GM19351 (cell line): ENCODE measurements at regions not wholly inside any gene's neighbourhood (a gene's known extent, or its start where the extent isn't known, plus 50 kb on each side); places are given as distances from the start of the nearest gene placed in this dataset.
"Not testable (repeated sequence)": the region's sequence is repeated elsewhere in the genome, so short reads cannot be mapped to it uniquely, and the experiment has no call there.

Experiments
- ATAC-seq: cut with Tn5 transposase; IDR thresholded peaks from one replicate; pipeline ENCODE4 v1.9.1; 2021; ENCODE audit warnings: mild to moderate bottlenecking, moderate library complexity; ENCODE audit not compliant: unreplicated experiment

DNA sequence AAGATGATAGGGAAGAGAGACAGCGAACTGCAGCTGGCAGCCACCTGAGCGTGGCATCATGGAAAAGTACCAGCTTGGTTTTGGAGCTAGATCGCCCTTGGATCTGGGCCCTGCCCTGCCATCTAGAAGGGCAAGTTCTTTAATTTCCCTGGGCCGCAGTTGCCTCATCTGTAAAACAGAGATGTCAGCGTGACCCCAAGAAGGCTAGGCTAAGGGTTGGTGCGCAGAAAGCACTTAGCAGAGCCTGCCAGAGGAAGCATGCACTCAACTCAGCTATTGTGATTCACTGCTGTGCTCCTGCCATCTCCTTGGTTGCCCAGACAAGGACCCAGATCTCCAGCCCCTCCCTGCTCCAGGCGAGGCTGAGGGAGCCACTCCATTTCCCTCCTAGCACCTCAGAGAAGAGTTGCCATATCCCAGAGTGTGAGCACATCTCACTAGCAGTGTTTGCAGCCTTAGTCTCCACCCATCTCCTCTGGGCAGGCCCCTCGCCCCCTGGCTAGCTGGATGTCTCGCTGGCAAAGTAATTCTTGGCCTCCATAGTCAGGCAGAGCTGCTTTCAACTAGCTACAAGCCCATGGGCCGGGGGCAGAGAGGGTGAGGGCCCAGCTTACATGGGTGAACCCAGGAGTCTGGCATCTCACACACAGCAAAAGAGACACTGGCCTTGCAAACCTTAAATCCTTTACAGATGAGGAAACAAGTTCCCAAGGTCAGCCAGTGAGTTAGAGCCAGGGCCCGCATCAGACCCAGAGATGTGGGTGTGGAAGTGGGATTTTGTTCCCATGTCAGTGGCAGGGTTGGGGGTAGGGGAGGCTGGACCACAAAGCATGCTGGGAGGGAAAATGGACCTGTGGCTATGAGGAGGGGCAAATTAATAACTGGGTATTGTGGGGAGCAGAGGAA is 280.7 kb upstream of the TLE3 start:
- ATAC-seq: no peak

GRCh38 chr15:70376929-70377691 is 279.4 kb upstream of the TLE3 start:
- no peak for ATAC-seq

DNA sequence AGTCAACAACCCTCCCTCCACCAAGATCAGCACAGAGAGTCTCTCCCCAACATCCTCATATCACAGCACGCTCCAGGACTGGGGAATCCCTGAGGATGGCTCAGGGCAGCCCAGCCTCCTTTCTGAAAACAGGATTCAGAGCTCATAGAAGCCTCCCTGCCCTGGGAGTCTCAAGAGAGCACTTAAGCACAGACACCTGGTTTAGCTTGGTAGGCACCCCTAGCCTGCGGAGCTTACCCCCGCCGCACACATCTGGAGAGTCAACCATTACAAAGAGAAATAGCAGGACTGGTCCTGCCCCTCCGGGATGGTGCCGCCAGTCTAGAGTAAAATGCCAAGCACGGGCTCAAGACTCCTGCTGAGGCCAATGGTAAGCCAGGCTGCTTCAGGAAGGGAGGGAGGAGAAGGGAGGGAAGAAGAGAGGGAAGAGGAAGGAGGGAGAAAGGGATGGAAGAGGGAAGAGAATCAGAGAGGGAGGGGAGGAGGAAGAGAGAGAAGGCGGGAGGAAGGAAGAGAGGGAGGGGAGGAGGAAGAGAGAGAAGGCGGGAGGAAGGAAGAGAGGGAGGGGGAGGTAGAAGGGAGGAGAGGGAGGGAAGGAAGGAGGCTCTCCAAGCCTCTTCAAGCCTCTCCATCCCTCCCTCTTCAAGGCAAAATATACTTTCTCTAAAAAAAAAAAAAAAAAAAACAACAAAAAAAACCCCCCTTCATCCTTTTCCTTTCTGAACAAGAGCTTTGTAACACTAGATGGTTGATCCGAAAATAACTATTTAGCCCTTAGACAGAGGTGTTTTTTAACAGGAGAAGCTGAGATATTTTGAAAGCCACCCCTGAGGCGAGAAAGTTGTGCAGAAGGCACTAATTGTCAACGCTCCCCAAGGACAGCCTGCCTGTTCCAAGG is 278.6 kb upstream of the TLE3 start:
- no peak for ATAC-seq

DNA sequence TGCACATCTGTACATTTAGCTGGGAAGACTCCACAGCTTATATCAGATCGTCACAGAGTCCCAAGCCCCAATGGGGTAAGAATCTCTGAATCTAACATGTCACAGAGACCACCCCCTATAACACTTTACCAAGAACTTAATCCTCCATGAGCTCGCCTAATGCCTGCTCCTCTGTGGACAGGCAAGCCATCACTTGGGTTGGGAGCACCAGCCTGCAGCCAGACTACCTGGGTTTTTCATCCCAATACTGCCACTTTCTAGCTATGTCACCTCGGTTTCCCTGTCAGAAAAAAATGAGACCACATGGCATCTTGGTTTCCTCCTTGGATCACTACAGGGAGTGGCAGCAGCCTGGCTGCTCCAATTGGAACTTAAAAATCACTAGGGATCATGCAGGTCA is 277.9 kb upstream of the TLE3 start:
- ATAC-seq: no peak

DNA sequence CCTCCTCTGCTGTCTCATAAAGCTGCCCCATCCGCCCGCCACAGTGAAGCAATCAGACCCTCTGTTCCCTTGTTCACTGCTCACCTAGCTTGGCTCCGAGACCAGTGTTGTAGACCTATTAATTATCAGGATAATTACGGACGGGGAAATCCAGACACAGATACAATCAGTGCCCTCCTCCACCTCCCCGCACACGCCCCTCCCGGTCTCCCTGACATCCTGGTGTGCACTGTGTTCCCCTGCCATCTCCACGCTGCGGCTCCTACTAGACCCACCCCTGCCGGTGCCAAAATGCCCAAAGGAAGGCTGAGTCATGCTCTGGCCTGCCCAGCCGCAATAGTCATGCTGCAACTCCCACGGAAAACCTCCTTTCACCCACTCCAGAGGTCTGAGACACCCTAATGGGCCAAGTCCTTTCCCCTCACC is 277.3 kb upstream of the TLE3 start:
- no peak for ATAC-seq

GRCh38 chr15:70374096-70374495 is 276.4 kb upstream of the TLE3 start:
- no peak for ATAC-seq

DNA sequence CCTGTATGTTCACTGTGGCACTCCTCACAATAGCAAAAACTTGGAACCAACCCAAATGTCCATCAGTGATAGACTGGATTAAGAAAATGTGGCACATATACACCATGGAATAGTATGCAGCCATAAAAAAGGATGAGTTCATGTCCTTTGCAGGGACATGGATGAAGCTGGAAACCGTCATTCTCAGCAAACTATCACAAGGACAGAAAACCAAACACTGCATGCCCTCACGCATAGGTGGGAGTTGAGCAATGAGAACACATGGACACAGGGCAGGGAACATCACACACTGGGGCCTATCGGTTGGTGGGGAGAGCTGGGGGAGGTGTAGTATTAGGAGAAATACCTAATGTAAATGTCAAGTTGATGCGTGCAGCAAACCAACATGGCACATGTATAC is 275.7 kb upstream of the TLE3 start:
- ATAC-seq: not testable (repeated sequence)

DNA sequence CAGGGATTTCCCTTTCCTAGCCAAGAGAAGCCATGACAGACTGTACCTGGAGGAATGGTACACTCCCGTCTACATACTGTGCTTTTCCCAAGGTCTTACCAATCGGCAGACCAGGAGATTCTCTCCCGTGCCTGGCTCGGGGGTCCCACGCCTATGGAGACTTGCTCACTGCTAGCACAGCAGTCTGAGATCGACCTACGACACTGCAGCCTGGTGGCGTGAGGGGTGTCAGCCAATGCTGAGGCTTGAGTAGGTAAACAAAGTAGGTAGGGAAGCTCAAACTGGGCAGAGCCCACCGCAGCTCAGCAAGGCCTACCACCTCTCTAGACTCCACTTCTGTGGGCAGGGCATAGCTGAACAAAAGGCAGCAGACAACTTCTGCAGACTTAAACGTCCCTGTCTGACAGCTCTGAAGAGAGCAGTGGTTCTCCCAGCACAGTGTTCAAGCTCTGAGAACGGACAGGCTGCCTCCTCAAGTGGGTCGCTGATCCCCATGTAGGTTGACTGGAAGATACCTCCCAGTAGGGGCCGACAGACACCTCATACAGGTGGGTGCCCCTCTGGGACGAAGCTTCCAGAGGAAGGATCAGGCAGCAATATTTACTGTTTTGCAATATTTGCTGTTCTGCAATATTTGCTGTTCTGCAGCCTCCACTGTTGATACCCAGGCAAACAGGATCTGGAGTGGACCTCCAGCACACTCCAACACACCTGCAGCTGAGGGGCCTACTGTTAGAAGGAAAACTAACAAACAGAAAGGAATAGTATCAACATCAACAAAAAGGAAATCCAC is 270.4 kb upstream of the TLE3 start:
- ATAC-seq: not testable (repeated sequence)

DNA sequence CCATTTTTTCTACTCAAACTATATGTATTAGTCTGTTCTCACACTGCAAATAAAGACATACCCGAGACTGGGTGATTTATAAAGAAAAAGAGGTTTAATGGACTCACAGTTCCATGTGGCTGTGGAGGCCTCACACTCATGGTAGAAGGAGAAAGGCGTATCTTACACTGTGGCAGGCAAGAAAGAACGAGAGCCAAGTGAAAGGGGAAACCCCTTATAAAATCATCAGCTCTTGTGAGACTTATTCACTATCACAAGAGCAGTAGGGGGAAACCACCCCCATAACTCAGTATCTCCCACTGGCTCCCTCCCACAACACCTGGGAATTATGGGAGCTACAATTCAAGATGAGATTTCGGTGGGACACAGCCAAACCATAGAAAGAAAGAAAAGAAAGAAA is 266.3 kb upstream of the TLE3 start:
- not testable (repeated sequence) for ATAC-seq

GRCh38 chr15:70362886-70363285 is 265.2 kb upstream of the TLE3 start:
- ATAC-seq: no peak

DNA sequence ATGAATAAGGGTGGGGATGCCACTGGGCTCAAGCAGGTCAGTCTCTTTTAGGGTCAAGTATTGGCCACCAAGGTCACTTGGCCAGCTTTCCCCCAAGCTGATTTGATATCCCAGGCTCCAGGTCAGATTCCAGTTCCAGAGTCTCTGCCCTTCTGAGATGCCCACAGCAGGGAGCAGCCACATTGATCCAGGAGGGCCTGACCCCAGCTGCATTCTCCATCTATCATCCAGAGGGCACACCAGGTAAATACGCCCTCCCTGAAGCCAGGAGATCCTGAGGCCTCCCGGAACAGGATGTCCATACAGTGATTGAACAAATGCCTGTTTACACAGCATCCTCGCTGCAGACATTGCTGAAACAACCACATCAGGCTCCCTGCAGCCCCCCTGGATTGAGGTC is 264.6 kb upstream of the TLE3 start:
- ATAC-seq: no peak

- no peak for ATAC-seq
Measured at GRCh38 chr15:70361891-70362290, 264.2 kb upstream of the TLE3 start.

DNA sequence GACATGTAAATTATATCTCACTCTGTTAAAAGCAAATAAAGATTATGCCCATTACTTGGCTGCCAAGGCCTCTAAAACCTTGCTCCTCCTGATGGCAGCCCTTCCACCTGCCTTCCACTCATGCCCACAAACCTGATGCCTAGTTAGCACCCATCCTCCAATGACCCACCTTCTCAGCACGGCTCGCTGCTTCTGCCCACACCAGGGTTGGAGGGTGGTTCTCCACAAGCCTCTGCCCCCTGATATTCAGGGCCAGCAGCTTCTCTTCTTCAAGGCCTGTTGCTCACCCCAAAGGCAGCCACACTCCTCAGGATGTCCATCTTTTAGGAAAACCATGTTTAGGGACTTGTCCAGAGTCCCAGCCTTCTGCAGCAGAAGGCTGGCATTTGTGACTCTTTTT is 263.4 kb upstream of the TLE3 start:
- ATAC-seq: no peak

GRCh38 chr15:70358871-70359647 is 261.3 kb upstream of the TLE3 start:
- no peak for ATAC-seq

GRCh38 chr15:70358011-70358819 is 260.5 kb upstream of the TLE3 start:
- no peak for ATAC-seq

DNA sequence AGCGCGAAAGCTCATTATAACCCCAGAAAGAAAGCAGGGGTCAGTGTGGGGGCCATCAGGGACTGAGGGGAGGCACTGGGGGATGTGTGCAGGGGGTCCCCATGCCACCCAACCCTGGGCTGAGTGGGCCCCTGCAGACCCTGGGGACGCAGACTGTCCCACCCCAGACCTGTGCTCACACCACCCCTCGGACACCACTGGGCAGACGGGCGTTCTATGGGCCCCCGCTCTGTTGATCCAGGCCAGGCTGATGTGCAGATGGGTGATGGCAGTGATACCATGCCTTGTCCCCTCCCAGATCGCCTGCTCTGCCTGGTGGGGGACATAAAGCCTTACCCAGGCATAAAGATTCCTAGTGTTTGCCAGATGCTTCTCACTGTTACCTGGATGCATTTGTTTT is 259.7 kb upstream of the TLE3 start:
- no peak for ATAC-seq

DNA sequence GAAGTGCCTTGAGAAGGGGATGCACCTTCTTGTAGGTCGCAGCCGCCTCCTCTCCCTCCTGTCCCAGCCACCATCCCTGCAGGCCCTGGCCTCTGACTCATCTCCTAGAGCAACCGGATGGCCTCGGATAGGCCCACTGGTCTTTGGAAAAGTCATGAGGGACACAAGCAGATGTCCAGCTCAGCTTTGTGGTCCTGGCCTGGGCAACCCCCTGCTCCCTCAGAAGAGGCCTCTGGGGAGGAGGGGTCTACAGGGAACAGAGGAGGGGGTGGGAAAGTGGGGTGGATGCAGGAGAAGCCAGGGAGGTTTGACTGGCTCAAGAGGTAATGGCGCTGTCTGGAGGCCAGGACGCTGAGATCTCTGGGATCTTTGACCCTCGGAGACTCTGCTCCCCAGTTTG is 259.2 kb upstream of the TLE3 start:
- ATAC-seq: no peak

DNA sequence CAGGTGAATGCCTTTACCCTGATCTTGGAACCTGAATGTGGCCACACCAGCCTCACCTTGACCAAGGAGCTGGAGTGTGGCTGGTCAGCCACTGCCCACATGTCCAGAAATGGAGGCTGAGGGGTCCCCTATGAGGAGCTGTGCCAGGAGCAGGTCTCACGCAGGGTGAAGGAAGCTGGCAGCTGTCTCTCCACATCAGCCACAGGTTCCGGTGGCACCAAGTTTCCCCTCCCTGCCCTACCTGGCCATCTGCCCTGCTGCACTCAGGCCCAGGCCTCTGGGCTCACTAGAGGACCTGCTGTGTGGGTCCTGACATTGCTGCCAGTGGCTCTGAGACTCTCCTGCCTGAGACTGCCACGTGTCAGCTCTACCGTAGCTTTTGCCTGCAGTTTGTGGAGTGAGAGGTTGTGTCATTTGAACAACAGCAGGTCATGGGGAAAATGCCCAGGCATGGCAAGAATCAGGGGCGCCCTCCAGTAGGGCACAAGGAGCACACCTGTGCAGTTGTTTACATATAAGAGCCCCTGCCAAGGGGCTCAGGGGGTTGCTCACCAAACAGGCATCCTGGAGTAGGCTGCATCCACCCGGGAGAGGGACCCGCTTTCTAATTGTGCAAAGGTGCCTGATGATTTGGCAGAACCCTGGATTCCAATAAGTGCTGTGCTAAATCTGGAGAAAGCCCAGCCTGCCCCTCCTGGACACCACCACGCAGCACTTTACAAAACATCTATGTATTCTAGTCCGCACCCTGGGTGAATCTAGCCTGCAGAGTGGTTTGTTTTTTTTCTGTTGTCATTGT is 258.5 kb upstream of the TLE3 start:
- ATAC-seq: no peak
